H1 (cell line): ENCODE measurements at regions not wholly inside any gene's neighbourhood (a gene's known extent, or its start where the extent isn't known, plus 50 kb on each side); places are given as distances from the start of the nearest gene placed in this dataset.

Source experiments
- CEBPB ChIP-seq: IDR thresholded peaks from 2 replicates; pipeline ENCODE4 v1.6.1; 2012; ENCODE audit warnings: low read depth, low read length
- SP2 ChIP-seq: IDR thresholded peaks from 2 replicates; pipeline ENCODE4 v1.6.1; 2012; ENCODE audit warnings: mild to moderate bottlenecking, low read length, inconsistent platforms

DNA sequence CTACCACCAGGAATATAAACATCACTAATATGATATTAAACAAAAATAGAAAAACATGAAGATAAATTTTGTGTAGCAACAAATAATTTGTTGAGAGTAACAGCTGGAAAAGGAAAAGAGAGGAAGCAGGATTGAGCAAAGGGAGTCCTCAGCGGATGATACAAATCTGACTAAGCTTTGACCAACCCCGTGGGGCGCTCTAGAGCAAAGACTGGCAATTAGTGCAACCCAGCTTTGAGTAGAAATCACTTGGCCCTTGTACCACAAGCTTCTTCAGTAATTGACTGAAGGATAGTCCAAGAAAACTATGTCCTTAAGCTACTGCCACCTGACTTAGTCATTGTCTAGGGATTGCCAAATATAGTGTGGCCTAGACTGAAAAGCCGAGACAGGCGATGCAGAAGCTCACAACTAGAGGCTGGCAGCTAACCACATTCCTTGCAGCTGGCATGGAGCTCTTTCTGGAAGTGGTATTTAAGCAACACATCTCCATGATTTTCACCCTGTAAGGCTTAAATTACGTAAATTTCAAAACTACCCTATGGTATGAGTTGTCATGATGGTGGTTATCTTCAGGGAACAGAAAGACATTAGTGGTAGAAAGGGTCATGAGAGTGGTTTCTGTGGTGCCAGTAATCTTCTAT, 396.0 kb downstream of the PDGFC start (continued):
- TF ChIP-seq SP2: no peak
- no peak for TF ChIP-seq CEBPB
